ENCODE measurements at regions not wholly inside any gene's neighbourhood (a gene's known extent, or its start where the extent isn't known, plus 50 kb on each side); places are given as distances from the start of the nearest gene placed in this dataset.

- Histone ChIP-seq H3K27ac (ENCODE audit: low read depth in 2 of 2, low read length in 2 of 2) (no peak overlapping the region), H3K9ac (ENCODE audit: low read depth in 1 of 2, low read length in 2 of 2) (no peak overlapping the region), H3K4me1 (ENCODE audit: control insufficient read depth in 2 of 2, insufficient read depth in 2 of 2, low read length in 2 of 2) (no peaks in the 10 kb centered on the region), H3K36me3 (ENCODE audit: control insufficient read depth in 2 of 2, insufficient read depth in 2 of 2, low read length in 2 of 2) (no peaks in the 10 kb centered on the region), H3K27me3 (ENCODE audit: control insufficient read depth in 2 of 2, insufficient read depth in 2 of 2, low read length in 2 of 2) (no peaks in the 10 kb centered on the region), H3K9me3 (ENCODE audit: control insufficient read depth in 2 of 2, low read length in 2 of 2) (no peaks in the 10 kb centered on the region), H3K4me3 (ENCODE audit: low read length in 2 of 2) (no peak overlapping the region)
Measured at GRCh38 chr4:156188596-156188995, 234.9 kb upstream of the CTSO start.

GRCh38 chr4:156186111-156186510, 232.4 kb upstream of the CTSO start:
- Histone ChIP-seq H3K27ac (ENCODE audit: low read depth in 2 of 2, low read length in 2 of 2) (no peak overlapping the region), H3K9ac (ENCODE audit: low read depth in 1 of 2, low read length in 2 of 2) (no peak overlapping the region), H3K9me3 (ENCODE audit: control insufficient read depth in 2 of 2, low read length in 2 of 2) (no peaks in the 10 kb centered on the region), H3K27me3 (ENCODE audit: control insufficient read depth in 2 of 2, insufficient read depth in 2 of 2, low read length in 2 of 2) (no peaks in the 10 kb centered on the region), H3K36me3 (ENCODE audit: control insufficient read depth in 2 of 2, insufficient read depth in 2 of 2, low read length in 2 of 2) (no peaks in the 10 kb centered on the region), H3K4me3 (ENCODE audit: low read length in 2 of 2) (no peak overlapping the region), H3K4me1 (ENCODE audit: control insufficient read depth in 2 of 2, insufficient read depth in 2 of 2, low read length in 2 of 2) (no peaks in the 10 kb centered on the region)

- H3K4me1 ChIP-seq (ENCODE audit: control insufficient read depth in 2 of 2, insufficient read depth in 2 of 2, low read length in 2 of 2): no peaks in the 10 kb centered on the region
- no peak overlapping the region for H3K27ac ChIP-seq (ENCODE audit: low read depth in 2 of 2, low read length in 2 of 2)
- H3K27me3 ChIP-seq (ENCODE audit: control insufficient read depth in 2 of 2, insufficient read depth in 2 of 2, low read length in 2 of 2): no peaks in the 10 kb centered on the region
- H3K36me3 ChIP-seq (ENCODE audit: control insufficient read depth in 2 of 2, insufficient read depth in 2 of 2, low read length in 2 of 2): no peaks in the 10 kb centered on the region
- H3K9ac ChIP-seq (ENCODE audit: low read depth in 1 of 2, low read length in 2 of 2): no peak overlapping the region
- no peaks in the 10 kb centered on the region for H3K9me3 ChIP-seq (ENCODE audit: control insufficient read depth in 2 of 2, low read length in 2 of 2)
- H3K4me3 ChIP-seq (ENCODE audit: low read length in 2 of 2): no peak overlapping the region
Measured at GRCh38 chr4:156185514-156186055, 231.9 kb upstream of the CTSO start.

GRCh38 chr4:156182269-156182668, 228.6 kb upstream of the CTSO start:
- H3K27ac ChIP-seq (ENCODE audit: low read depth in 2 of 2, low read length in 2 of 2): no peak overlapping the region
- H3K4me1 ChIP-seq (ENCODE audit: control insufficient read depth in 2 of 2, insufficient read depth in 2 of 2, low read length in 2 of 2): no peaks in the 10 kb centered on the region
- H3K4me3 ChIP-seq (ENCODE audit: low read length in 2 of 2): no peak overlapping the region
- H3K9ac ChIP-seq (ENCODE audit: low read depth in 1 of 2, low read length in 2 of 2): no peak overlapping the region
- no peaks in the 10 kb centered on the region for H3K36me3 ChIP-seq (ENCODE audit: control insufficient read depth in 2 of 2, insufficient read depth in 2 of 2, low read length in 2 of 2)
- H3K9me3 ChIP-seq (ENCODE audit: control insufficient read depth in 2 of 2, low read length in 2 of 2): no peaks in the 10 kb centered on the region
- no peaks in the 10 kb centered on the region for H3K27me3 ChIP-seq (ENCODE audit: control insufficient read depth in 2 of 2, insufficient read depth in 2 of 2, low read length in 2 of 2)

GRCh38 chr4:156177941-156178340, 224.3 kb upstream of the CTSO start:
- H3K36me3 ChIP-seq (ENCODE audit: control insufficient read depth in 2 of 2, insufficient read depth in 2 of 2, low read length in 2 of 2): no peaks in the 10 kb centered on the region
- no peak overlapping the region for H3K9ac ChIP-seq (ENCODE audit: low read depth in 1 of 2, low read length in 2 of 2)
- H3K4me3 ChIP-seq (ENCODE audit: low read length in 2 of 2): no peak overlapping the region
- H3K27me3 ChIP-seq (ENCODE audit: control insufficient read depth in 2 of 2, insufficient read depth in 2 of 2, low read length in 2 of 2): no peaks in the 10 kb centered on the region
- no peaks in the 10 kb centered on the region for H3K9me3 ChIP-seq (ENCODE audit: control insufficient read depth in 2 of 2, low read length in 2 of 2)
- no peak overlapping the region for H3K27ac ChIP-seq (ENCODE audit: low read depth in 2 of 2, low read length in 2 of 2)
- no peaks in the 10 kb centered on the region for H3K4me1 ChIP-seq (ENCODE audit: control insufficient read depth in 2 of 2, insufficient read depth in 2 of 2, low read length in 2 of 2)

GRCh38 chr4:156176896-156177295, 223.2 kb upstream of the CTSO start:
- Histone ChIP-seq H3K36me3 (ENCODE audit: control insufficient read depth in 2 of 2, insufficient read depth in 2 of 2, low read length in 2 of 2) (no peaks in the 10 kb centered on the region), H3K4me1 (ENCODE audit: control insufficient read depth in 2 of 2, insufficient read depth in 2 of 2, low read length in 2 of 2) (no peaks in the 10 kb centered on the region), H3K27ac (ENCODE audit: low read depth in 2 of 2, low read length in 2 of 2) (no peak overlapping the region), H3K27me3 (ENCODE audit: control insufficient read depth in 2 of 2, insufficient read depth in 2 of 2, low read length in 2 of 2) (no peaks in the 10 kb centered on the region), H3K9ac (ENCODE audit: low read depth in 1 of 2, low read length in 2 of 2) (no peak overlapping the region), H3K4me3 (ENCODE audit: low read length in 2 of 2) (no peak overlapping the region), H3K9me3 (ENCODE audit: control insufficient read depth in 2 of 2, low read length in 2 of 2) (no peaks in the 10 kb centered on the region)

- no peaks in the 10 kb centered on the region for H3K36me3 ChIP-seq (ENCODE audit: control insufficient read depth in 2 of 2, insufficient read depth in 2 of 2, low read length in 2 of 2)
- no peak overlapping the region for H3K27ac ChIP-seq (ENCODE audit: low read depth in 2 of 2, low read length in 2 of 2)
- no peaks in the 10 kb centered on the region for H3K4me1 ChIP-seq (ENCODE audit: control insufficient read depth in 2 of 2, insufficient read depth in 2 of 2, low read length in 2 of 2)
- H3K4me3 ChIP-seq (ENCODE audit: low read length in 2 of 2): no peak overlapping the region
- H3K9ac ChIP-seq (ENCODE audit: low read depth in 1 of 2, low read length in 2 of 2): no peak overlapping the region
- H3K27me3 ChIP-seq (ENCODE audit: control insufficient read depth in 2 of 2, insufficient read depth in 2 of 2, low read length in 2 of 2): no peaks in the 10 kb centered on the region
- no peaks in the 10 kb centered on the region for H3K9me3 ChIP-seq (ENCODE audit: control insufficient read depth in 2 of 2, low read length in 2 of 2)
Measured at GRCh38 chr4:156173937-156174336, 220.3 kb upstream of the CTSO start.

- Histone ChIP-seq H3K27ac (ENCODE audit: low read depth in 2 of 2, low read length in 2 of 2) (no peak overlapping the region), H3K9me3 (ENCODE audit: control insufficient read depth in 2 of 2, low read length in 2 of 2) (no peaks in the 10 kb centered on the region), H3K9ac (ENCODE audit: low read depth in 1 of 2, low read length in 2 of 2) (no peak overlapping the region), H3K4me1 (ENCODE audit: control insufficient read depth in 2 of 2, insufficient read depth in 2 of 2, low read length in 2 of 2) (no peaks in the 10 kb centered on the region), H3K27me3 (ENCODE audit: control insufficient read depth in 2 of 2, insufficient read depth in 2 of 2, low read length in 2 of 2) (no peaks in the 10 kb centered on the region), H3K36me3 (ENCODE audit: control insufficient read depth in 2 of 2, insufficient read depth in 2 of 2, low read length in 2 of 2) (no peaks in the 10 kb centered on the region), H3K4me3 (ENCODE audit: low read length in 2 of 2) (no peak overlapping the region)
Measured at GRCh38 chr4:156173486-156173885, 219.8 kb upstream of the CTSO start.

- H3K27me3 ChIP-seq (ENCODE audit: control insufficient read depth in 2 of 2, insufficient read depth in 2 of 2, low read length in 2 of 2): no peaks in the 10 kb centered on the region
- H3K9me3 ChIP-seq (ENCODE audit: control insufficient read depth in 2 of 2, low read length in 2 of 2): no peaks in the 10 kb centered on the region
- no peak overlapping the region for H3K27ac ChIP-seq (ENCODE audit: low read depth in 2 of 2, low read length in 2 of 2)
- H3K4me3 ChIP-seq (ENCODE audit: low read length in 2 of 2): no peak overlapping the region
- no peaks in the 10 kb centered on the region for H3K36me3 ChIP-seq (ENCODE audit: control insufficient read depth in 2 of 2, insufficient read depth in 2 of 2, low read length in 2 of 2)
- H3K4me1 ChIP-seq (ENCODE audit: control insufficient read depth in 2 of 2, insufficient read depth in 2 of 2, low read length in 2 of 2): no peaks in the 10 kb centered on the region
- H3K9ac ChIP-seq (ENCODE audit: low read depth in 1 of 2, low read length in 2 of 2): no peak overlapping the region
Measured at GRCh38 chr4:156169861-156170260, 216.2 kb upstream of the CTSO start.

GRCh38 chr4:156169011-156169410, 215.3 kb upstream of the CTSO start:
- Histone ChIP-seq H3K27ac (ENCODE audit: low read depth in 2 of 2, low read length in 2 of 2) (no peak overlapping the region), H3K4me1 (ENCODE audit: control insufficient read depth in 2 of 2, insufficient read depth in 2 of 2, low read length in 2 of 2) (no peaks in the 10 kb centered on the region), H3K9me3 (ENCODE audit: control insufficient read depth in 2 of 2, low read length in 2 of 2) (no peaks in the 10 kb centered on the region), H3K9ac (ENCODE audit: low read depth in 1 of 2, low read length in 2 of 2) (no peak overlapping the region), H3K36me3 (ENCODE audit: control insufficient read depth in 2 of 2, insufficient read depth in 2 of 2, low read length in 2 of 2) (no peaks in the 10 kb centered on the region), H3K27me3 (ENCODE audit: control insufficient read depth in 2 of 2, insufficient read depth in 2 of 2, low read length in 2 of 2) (no peaks in the 10 kb centered on the region), H3K4me3 (ENCODE audit: low read length in 2 of 2) (no peak overlapping the region)

- Histone ChIP-seq H3K4me1 (ENCODE audit: control insufficient read depth in 2 of 2, insufficient read depth in 2 of 2, low read length in 2 of 2) (no peaks in the 10 kb centered on the region), H3K9me3 (ENCODE audit: control insufficient read depth in 2 of 2, low read length in 2 of 2) (no peaks in the 10 kb centered on the region), H3K9ac (ENCODE audit: low read depth in 1 of 2, low read length in 2 of 2) (no peak overlapping the region), H3K36me3 (ENCODE audit: control insufficient read depth in 2 of 2, insufficient read depth in 2 of 2, low read length in 2 of 2) (no peaks in the 10 kb centered on the region), H3K4me3 (ENCODE audit: low read length in 2 of 2) (no peak overlapping the region), H3K27me3 (ENCODE audit: control insufficient read depth in 2 of 2, insufficient read depth in 2 of 2, low read length in 2 of 2) (no peaks in the 10 kb centered on the region), H3K27ac (ENCODE audit: low read depth in 2 of 2, low read length in 2 of 2) (no peak overlapping the region)
Measured at GRCh38 chr4:156168288-156168687, 214.6 kb upstream of the CTSO start.

All from mucosa of rectum (tissue), 2 donors.